ENCODE measurements at regions not wholly inside any gene's neighbourhood (a gene's known extent, or its start where the extent isn't known, plus 50 kb on each side); places are given as distances from the start of the nearest gene placed in this dataset.

DNA sequence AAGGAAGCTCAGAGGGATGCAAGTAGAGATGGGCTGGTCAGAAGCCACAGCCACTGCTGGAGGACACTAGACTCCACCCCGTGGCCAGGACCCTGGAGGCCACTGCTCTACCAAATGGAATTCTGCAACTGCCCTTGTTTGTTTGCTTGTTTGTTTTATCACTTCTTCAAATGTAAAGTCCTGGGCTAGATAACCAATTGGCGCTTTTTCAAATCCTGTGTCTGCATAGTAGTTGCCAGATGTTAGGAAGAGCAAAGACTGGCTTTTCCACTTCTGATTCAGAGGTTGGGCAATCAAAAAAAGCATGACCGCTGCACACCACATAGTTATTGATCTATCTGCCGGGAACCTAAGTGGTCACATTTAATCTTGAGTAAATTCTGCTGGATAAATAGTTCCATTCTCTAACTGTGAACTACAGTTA lies 255.2 kb upstream of the SFRP2 start:
- Histone ChIP-seq H3K4me3 (no peak overlapping the region), H3K36me3 (no peaks in the 10 kb centered on the region), H3K27ac (replicated peaks in 1 of 4) (no peak overlapping the region), H3K9me3 (no peaks in the 10 kb centered on the region), H3K27me3 (no peaks in the 10 kb centered on the region), H3K4me1 (peaks cover 0 to 1% (median 0%) of the 10 kb centered on the region in 4 donors)
- intact Hi-C loops (cut with DNase I) = no loop called here
- WGBS = 84% methylated on average over 4 of the region's 4 CpGs
- DNase-seq (ENCODE audit: extremely low spot score) = peak; percentile 70
- TF ChIP-seq POLR2AphosphoS5 (IDR thresholded peaks at IDR 0.05) (no peak), EP300 (IDR thresholded peaks at IDR 0.05) (no peak), POLR2A (IDR thresholded peaks at IDR 0.05; ENCODE audit: low read depth) (no peak)
- TF ChIP-seq, protein P1, sequence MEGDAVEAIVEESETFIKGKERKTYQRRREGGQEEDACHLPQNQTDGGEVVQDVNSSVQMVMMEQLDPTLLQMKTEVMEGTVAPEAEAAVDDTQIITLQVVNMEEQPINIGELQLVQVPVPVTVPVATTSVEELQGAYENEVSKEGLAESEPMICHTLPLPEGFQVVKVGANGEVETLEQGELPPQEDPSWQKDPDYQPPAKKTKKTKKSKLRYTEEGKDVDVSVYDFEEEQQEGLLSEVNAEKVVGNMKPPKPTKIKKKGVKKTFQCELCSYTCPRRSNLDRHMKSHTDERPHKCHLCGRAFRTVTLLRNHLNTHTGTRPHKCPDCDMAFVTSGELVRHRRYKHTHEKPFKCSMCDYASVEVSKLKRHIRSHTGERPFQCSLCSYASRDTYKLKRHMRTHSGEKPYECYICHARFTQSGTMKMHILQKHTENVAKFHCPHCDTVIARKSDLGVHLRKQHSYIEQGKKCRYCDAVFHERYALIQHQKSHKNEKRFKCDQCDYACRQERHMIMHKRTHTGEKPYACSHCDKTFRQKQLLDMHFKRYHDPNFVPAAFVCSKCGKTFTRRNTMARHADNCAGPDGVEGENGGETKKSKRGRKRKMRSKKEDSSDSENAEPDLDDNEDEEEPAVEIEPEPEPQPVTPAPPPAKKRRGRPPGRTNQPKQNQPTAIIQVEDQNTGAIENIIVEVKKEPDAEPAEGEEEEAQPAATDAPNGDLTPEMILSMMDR (IDR thresholded peaks at IDR 0.05) = no peak

DNA sequence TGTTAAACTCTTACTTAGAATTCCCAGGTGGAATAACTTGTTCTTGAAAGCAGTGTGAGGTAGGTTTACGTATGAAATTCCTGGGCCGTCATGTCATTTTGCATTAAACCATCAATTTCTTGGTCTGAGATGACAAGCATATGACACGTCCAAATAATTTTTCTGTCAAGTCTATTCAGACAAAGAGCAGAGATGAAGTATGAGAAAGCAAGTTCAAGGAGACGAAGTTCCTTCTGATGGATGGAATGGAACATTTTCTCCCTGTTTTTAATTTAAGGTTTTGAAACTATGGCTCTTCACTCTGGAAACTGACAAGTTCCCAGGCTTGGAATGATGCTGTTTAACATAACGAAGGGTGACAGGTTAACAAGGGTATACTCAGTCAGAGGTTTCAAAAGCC lies 252.8 kb upstream of the SFRP2 start:
- no peak for DNase-seq (ENCODE audit: extremely low spot score)
- 81% methylated on average over 5 of the region's 5 CpGs for WGBS
- no peaks in the 10 kb centered on the region for H3K27me3 ChIP-seq
- no peak overlapping the region for H3K4me3 ChIP-seq
- H3K27ac ChIP-seq (replicated peaks in 1 of 4) = no peak overlapping the region
- no peaks in the 10 kb centered on the region for H3K36me3 ChIP-seq
- TF ChIP-seq POLR2AphosphoS5 (IDR thresholded peaks at IDR 0.05) (no peak), EP300 (IDR thresholded peaks at IDR 0.05) (no peak), POLR2A (IDR thresholded peaks at IDR 0.05; ENCODE audit: low read depth) (no peak)
- TF ChIP-seq, protein P1 (IDR thresholded peaks at IDR 0.05) = no peak
- no peaks in the 10 kb centered on the region for H3K9me3 ChIP-seq
- no peaks in the 10 kb centered on the region for H3K4me1 ChIP-seq
- intact Hi-C loops (cut with DNase I) = no loop called here

DNA sequence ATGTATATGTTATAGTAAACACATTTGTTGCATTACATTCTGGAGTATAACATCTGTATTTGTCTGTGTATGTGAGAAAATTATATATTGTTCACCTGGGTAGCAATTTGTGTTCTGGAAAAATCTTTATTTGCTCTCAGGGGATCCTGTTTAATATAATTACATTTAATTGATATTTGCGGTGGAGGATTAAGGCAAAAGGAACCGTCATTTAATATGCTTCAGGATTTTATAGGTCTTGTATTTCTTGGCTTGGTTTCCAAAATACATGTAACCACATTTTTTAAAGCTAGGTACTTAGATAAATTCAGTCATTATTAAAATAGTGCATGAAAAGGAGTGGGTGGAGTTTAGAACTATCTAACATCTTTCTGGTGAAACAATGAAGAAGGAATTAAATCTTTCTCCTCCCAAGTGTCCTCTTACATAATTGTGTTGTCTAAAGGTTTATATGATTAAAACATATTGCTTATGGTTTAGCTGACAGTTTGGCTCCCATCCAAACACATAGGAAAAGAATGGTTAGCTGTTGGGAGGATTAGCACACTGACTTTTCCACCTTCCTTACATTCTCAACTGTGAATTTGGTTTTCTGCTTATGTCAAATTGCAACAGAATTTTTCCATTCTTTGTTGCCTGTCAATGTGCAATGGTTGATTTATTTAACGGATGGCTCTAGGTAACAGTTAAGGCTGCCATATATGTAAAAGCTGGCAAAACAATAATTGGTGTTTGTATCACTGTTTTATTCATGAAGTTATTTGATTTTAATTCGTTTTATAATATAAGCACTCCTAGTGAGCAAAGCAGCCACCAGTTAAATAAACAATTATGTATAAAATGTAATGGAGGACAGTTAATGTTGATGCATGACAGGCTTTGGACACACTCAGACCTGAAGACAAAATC lies 250.8 kb upstream of the SFRP2 start:
- H3K36me3 ChIP-seq = no peaks in the 10 kb centered on the region
- no peaks in the 10 kb centered on the region for H3K9me3 ChIP-seq
- no peaks in the 10 kb centered on the region for H3K4me1 ChIP-seq
- H3K4me3 ChIP-seq = no peak overlapping the region
- no peaks in the 10 kb centered on the region for H3K27me3 ChIP-seq
- intact Hi-C loops (cut with DNase I) = no loop called here
- H3K27ac ChIP-seq (replicated peaks in 1 of 4) = no peak overlapping the region
- TF ChIP-seq, protein P1 (IDR thresholded peaks at IDR 0.05) = no peak
- TF ChIP-seq POLR2A (IDR thresholded peaks at IDR 0.05; ENCODE audit: low read depth) (no peak), POLR2AphosphoS5 (IDR thresholded peaks at IDR 0.05) (no peak), EP300 (IDR thresholded peaks at IDR 0.05) (no peak)
- WGBS = 52% methylated on average over 4 of the region's 4 CpGs
- no peak for DNase-seq (ENCODE audit: extremely low spot score)

DNA sequence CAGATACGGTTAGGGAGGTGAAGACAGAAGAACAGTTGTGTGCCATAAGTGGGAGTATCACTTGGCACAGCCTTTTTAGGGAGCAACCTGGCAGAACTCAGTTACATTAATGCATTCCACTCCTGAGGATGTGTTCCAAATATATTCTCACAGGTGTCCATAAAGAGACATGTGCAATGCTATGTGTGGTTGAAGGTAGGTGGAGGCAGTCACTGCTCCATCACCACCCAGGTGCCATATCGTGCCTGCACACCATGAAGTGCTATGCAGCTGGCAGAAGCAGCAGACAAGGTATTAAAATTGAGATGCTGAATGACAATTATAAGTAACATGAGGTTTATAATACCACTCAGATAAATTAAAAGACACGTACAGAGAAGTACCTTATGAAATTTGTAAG lies 248.0 kb upstream of the SFRP2 start:
- no peak overlapping the region for H3K27ac ChIP-seq (replicated peaks in 1 of 4)
- TF ChIP-seq POLR2AphosphoS5 (IDR thresholded peaks at IDR 0.05) (no peak), EP300 (IDR thresholded peaks at IDR 0.05) (no peak), POLR2A (IDR thresholded peaks at IDR 0.05; ENCODE audit: low read depth) (no peak)
- TF ChIP-seq, protein P1 (IDR thresholded peaks at IDR 0.05) = no peak
- no peaks in the 10 kb centered on the region for H3K27me3 ChIP-seq
- DNase-seq (ENCODE audit: extremely low spot score) = peak; percentile 50
- WGBS = 81% methylated on average over 3 of the region's 3 CpGs
- no peaks in the 10 kb centered on the region for H3K36me3 ChIP-seq
- no peak overlapping the region for H3K4me3 ChIP-seq
- intact Hi-C loops (cut with DNase I) = no loop called here
- peaks cover 0 to 4% (median 0%) of the 10 kb centered on the region in 4 donors for H3K9me3 ChIP-seq
- no peaks in the 10 kb centered on the region for H3K4me1 ChIP-seq
